GOT3 (cell line): ENCODE measurements at regions not wholly inside any gene's neighbourhood (a gene's known extent, or its start where the extent isn't known, plus 50 kb on each side); places are given as distances from the start of the nearest gene placed in this dataset.

Source experiments
- DNase-seq: peaks from one replicate; lab custom pipeline; 2025; ENCODE audit warnings: mixed read lengths; lab: John Stamatoyannopoulos, UW

GRCh38 chr13:44176173-44176572 is 197.5 kb upstream of the SERP2 start:
- DNase-seq: no peak

GRCh38 chr13:44180876-44181536 is 192.6 kb upstream of the SERP2 start:
- DNase-seq: no peak

GRCh38 chr13:44181931-44182330 is 191.7 kb upstream of the SERP2 start:
- DNase-seq: no peak

DNA sequence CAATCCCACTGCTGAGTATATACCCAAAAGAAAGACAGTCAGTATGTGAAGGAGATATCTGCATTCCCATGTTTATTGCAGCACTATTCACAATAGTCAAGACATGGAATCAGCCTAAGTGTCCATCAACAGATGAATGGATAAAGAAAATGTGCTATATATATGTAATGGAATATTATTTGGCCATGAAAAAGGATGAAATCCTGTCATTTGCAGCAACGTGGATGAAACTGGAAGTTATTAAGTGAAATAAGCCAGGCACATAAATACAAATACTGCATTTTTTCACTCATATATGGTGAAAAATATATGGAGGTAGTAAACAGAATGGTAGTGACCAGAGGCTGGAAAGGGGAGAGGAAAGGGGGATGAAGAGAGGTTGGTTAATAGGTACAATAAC is 188.9 kb upstream of the SERP2 start:
- no peak for DNase-seq

DNA sequence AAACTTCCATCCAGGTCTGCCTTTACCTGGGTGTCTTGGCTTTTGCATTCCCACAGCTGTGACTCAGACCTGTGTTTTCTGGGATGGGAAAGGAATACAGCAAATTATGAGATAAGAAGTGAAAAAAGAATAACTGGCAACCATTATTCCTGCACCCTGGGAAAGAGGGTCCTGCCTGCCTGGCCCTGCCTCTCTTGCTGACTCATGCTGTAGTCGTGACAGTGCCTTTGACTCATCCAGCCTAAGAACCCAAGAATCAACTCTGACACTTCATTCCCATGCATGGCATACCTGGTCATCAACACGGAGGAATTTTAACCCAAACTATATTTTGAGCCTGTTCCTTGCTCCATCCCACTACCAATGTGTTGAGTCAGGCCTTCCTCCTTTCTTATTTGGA is 185.4 kb upstream of the SERP2 start:
- DNase-seq: no peak

- DNase-seq: no peak
These were observed 184.5 kb upstream of the SERP2 start for GRCh38 chr13:44189085-44189484.

DNA sequence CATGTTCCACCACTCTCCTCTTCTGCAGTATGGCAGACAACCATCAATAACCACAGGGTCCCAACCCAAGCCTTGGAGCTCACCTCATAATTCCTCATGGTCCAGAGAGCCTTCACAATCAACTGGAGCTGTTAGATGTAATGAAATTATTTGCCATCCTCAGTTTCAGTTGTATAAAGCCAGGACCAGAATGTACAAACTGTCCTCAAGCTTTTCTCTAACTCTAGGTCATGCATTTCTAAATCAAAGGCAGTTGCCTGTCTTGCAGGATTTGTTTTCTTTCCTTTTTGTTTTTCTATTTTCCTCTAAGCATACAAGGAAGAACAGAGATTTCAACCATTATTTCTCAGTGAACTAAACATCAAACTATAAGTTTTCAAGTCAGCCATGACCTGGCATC is 182.5 kb upstream of the SERP2 start:
- no peak for DNase-seq

DNA sequence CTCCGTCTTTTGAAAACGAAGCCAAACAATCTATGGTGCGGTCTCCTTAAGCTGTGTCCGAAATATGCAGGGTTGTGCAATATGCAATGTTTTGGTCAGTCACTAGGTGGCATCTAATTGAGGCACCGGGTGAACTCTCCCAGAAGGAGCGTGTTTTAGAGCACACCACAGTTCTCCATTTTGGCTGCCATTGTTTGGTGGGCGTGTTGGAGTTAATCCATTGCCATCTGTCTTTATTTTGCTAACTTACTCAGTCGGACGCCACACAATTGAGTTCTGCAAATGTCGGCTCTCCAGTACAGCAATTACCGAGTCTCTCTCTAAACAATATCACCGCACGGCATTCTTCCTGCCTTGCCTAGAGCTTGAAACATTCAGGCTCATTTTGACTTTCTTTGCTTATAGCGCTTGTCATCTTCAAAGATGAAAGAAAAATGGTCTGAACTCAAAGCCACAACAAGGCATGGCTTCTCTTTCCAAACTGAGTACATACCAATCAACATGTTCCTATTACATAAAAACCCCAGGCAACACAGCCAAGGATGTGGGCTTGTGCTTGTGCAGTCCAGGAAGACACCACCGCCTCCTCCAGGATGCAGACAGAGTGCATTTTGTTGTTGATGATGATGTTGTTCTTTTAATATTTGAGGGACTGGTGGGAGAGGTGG is 182.0 kb upstream of the SERP2 start:
- DNase-seq: no peak

DNA sequence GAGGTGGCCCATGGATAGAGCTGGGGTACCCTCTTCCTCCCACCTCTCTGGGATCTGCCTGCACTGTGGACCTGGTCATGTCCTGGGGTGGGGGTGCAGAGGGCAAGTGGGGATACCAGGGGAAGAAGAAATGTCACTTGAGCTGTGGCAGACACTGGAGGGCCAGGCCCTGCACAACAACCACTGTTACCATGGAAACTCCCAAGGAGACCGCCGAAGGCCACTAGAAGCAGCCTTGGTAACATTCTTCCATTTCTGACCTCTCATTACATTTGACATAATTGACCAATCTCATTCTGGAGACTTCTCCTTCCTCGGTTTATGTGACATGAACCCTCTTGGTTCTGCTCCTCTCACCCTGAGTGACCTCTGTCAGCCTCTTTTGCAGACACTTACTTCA is 179.9 kb upstream of the SERP2 start:
- no peak for DNase-seq

DNA sequence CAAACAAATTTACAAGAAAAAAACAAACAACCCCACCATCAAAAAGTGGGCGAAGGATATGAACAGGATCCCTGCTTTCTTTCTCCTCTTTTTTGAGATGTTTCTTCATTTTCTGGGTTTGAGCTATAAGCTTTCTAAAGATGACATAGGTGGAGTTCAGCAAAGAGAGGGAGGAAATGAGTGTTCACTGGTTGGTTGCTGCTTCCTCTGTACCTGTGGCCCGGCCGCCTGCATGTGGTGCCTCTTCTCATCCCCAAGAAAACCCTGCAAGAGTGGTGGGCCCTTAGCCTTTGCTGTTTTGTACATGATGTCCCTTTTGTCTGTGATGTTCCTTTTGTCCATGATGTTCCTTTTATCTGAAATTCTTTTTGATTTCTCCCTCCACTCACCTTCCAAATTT is 178.4 kb upstream of the SERP2 start:
- DNase-seq: no peak

DNA sequence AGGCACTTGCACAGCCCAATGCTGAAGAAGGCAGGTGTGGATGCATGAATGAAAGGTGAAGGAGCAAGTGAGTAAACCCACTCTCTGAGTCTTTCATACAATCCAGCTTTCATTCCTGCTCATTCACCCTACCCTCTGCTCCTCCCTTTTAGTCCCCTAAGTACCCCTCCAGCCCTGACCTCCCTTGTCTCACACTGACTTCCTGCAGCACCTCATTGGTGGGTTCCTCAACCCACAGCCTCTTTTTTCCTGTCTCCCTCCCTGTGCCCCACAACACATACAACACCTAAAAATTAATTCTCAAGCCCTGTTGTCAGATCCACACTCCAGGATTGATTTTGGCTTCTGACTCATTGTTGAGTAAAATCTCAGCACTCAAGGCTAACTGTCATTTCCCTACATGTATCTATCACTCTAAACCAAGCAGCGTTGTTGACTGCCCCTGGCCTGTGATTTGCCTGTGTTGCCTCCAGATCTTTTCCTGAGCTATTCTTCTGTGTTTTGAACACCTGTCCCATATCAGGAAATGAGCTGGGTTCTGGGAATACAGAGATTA is 177.3 kb upstream of the SERP2 start:
- DNase-seq: no peak

GRCh38 chr13:44197791-44198770 is 175.5 kb upstream of the SERP2 start:
- DNase-seq: no peak

DNA sequence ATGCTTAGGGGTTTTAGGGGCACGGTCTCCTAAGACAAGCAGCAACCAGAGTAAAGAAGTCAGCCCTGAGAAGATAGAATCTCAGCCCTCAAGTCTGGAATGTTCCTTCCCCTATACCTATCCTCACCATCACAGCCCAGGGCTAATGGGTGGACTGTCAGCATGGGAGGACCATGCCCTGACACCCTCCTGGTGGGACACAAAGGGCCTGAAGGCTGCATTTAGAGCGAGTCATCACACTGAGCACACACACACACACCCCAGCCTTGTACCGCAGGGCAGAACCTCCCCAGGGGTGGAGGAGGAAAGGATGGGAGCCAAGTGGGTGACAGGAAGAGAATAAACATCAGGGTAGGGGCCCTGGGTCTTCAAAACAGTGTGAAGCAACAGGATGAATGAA is 174.8 kb upstream of the SERP2 start:
- no peak for DNase-seq

GRCh38 chr13:44199627-44200207 is 173.9 kb upstream of the SERP2 start:
- DNase-seq: no peak

GRCh38 chr13:44206434-44206833 is 167.2 kb upstream of the SERP2 start:
- DNase-seq: no peak

- DNase-seq: no peak
These were observed 166.1 kb upstream of the SERP2 start for GRCh38 chr13:44207476-44207875.

DNA sequence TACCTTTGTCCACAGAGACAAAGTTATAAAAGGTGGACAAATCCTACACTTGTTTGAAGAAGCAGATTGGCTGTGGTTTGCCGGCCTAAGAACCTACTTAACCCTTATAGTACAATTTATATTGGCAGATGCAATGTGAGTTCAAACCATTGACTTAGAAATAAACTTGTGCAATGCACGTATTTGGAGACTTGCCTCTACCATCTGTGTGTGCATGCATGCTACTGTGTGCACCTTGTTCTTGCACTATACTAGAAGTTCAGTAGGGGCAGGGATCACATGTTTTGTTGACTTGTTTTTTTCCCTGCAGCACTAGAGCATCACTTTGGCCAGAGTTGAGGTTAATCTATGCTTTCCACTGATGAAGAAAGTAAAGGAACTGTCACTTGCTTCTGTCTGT is 163.1 kb upstream of the SERP2 start:
- DNase-seq: no peak

- DNase-seq: no peak
These were observed 162.3 kb upstream of the SERP2 start for GRCh38 chr13:44211286-44211685.

DNA sequence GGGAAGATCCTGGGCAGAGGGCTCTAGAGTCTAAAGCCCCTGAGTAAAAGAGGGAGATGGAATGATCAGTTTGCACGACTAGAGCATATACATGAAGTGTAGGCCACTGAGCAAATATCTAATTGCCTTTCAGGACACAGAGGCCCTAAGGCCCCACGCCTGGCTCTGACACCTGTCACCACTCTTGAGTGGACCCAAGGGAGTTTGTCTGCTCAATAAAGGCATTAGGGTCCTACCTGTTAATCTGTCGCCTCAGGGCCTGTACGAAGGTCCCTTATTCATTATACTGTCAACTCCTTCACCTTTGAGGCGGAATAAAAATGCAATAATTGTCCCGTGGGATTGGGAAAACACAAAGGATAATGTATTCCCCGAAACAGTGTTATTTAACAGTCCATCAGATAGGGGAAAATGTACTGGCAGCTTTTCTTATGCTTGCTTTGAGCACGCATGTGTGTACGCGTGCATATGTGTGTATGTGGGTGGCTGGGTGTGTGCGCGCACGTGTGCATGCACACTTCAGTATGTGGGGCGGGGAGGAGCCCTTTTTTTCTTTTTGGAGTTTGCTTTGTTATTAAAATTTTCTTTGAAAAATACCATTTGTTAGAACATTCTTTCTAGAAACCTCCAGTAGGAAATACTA is 161.8 kb upstream of the SERP2 start:
- no peak for DNase-seq

GRCh38 chr13:44212633-44213396 is 160.8 kb upstream of the SERP2 start:
- DNase-seq: no peak
